ENCODE measurements at regions not wholly inside any gene's neighbourhood (a gene's known extent, or its start where the extent isn't known, plus 50 kb on each side); places are given as distances from the start of the nearest gene placed in this dataset.

DNA sequence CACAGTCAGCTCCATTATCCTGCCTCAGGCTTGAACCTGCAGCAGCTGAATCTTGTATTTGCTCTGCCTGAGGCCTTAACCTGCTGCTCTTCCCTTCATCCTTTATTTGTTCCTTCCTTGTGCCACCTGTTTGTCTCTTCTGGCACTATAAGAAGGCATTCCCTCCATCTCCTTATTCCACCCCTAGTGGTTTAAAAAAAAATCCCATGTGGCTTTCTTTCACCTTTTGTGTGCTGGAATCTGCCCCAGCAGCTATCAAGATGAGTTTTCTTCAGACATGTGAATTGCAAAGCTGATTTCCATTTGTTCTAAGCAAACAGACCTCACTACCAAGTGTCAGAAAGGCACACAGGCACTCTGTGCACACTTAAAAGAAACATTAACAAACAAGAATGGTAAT, 294.6 kb downstream of the TTLL7 start:
- Histone ChIP-seq H3K4me1 (ENCODE audit: control insufficient read depth in 2 of 3, insufficient read depth in 2 of 3, low read depth in 1 of 3, low read length in 3 of 3) (no peaks in the 10 kb centered on the region), H3K36me3 (ENCODE audit: control insufficient read depth in 2 of 3, insufficient read depth in 3 of 3, low read length in 3 of 3) (no peaks in the 10 kb centered on the region), H3K27me3 (ENCODE audit: control insufficient read depth, insufficient read depth, low read length) (no peaks in the 10 kb centered on the region), H3K27ac (ENCODE audit: low read depth in 2 of 2, low read length in 2 of 2) (no peak overlapping the region), H3K9ac (ENCODE audit: low read length in 3 of 3) (no peak overlapping the region), H3K4me3 (ENCODE audit: low read length in 3 of 3) (no peak overlapping the region), H3K9me3 (ENCODE audit: control insufficient read depth in 2 of 3, insufficient read depth in 1 of 3, low read length in 3 of 3) (no peaks in the 10 kb centered on the region)
- DNase-seq (no peak), FAIRE-seq (no peak)
- intact Hi-C loops (cut with DNase I), result no loop called here
- TF ChIP-seq CTCF (IDR thresholded peaks at IDR 0.05; ENCODE audit: borderline replicate concordance, extremely low read depth, insufficient read depth), result no peak

DNA sequence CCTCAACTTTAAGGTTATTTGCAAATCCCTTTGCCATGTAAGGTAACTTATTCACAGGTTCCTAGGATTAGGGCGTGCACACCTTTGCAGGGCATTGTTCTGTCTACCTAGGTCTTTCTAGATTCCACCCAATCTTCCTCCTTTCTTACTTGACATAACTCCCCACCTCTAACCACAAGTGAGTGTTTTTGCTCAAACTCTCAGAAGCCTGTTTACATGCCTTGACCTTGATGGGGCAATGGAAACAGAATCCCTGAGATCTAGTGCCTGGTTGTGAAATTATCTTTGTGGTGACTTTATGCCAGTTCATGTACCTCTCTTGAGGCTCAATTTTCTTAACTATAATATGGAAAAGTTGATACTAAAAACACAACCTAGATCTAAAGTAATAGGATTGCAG, 296.6 kb downstream of the TTLL7 start:
- no peak for TF ChIP-seq CTCF (IDR thresholded peaks at IDR 0.05; ENCODE audit: borderline replicate concordance, extremely low read depth, insufficient read depth)
- no peak for FAIRE-seq
- Histone ChIP-seq H3K9ac (ENCODE audit: low read length in 3 of 3) (no peak overlapping the region), H3K36me3 (ENCODE audit: control insufficient read depth in 2 of 3, insufficient read depth in 3 of 3, low read length in 3 of 3) (no peaks in the 10 kb centered on the region), H3K9me3 (ENCODE audit: control insufficient read depth in 2 of 3, insufficient read depth in 1 of 3, low read length in 3 of 3) (no peaks in the 10 kb centered on the region), H3K27ac (ENCODE audit: low read depth in 2 of 2, low read length in 2 of 2) (no peak overlapping the region), H3K4me1 (ENCODE audit: control insufficient read depth in 2 of 3, insufficient read depth in 2 of 3, low read depth in 1 of 3, low read length in 3 of 3) (no peaks in the 10 kb centered on the region), H3K4me3 (ENCODE audit: low read length in 3 of 3) (no peak overlapping the region), H3K27me3 (ENCODE audit: control insufficient read depth, insufficient read depth, low read length) (no peaks in the 10 kb centered on the region)
- no peak for DNase-seq
- intact Hi-C loops (cut with DNase I), result no loop called here

- Histone ChIP-seq H3K4me3 (ENCODE audit: low read length in 3 of 3) (no peak overlapping the region), H3K27me3 (ENCODE audit: control insufficient read depth, insufficient read depth, low read length) (no peaks in the 10 kb centered on the region), H3K4me1 (ENCODE audit: control insufficient read depth in 2 of 3, insufficient read depth in 2 of 3, low read depth in 1 of 3, low read length in 3 of 3) (no peaks in the 10 kb centered on the region), H3K27ac (ENCODE audit: low read depth in 2 of 2, low read length in 2 of 2) (no peak overlapping the region), H3K36me3 (ENCODE audit: control insufficient read depth in 2 of 3, insufficient read depth in 3 of 3, low read length in 3 of 3) (no peaks in the 10 kb centered on the region), H3K9me3 (ENCODE audit: control insufficient read depth in 2 of 3, insufficient read depth in 1 of 3, low read length in 3 of 3) (no peaks in the 10 kb centered on the region), H3K9ac (ENCODE audit: low read length in 3 of 3) (no peak overlapping the region)
- intact Hi-C loops (cut with DNase I), result no loop called here
- DNase-seq (no peak), FAIRE-seq (no peak)
- no peak for TF ChIP-seq CTCF (IDR thresholded peaks at IDR 0.05; ENCODE audit: borderline replicate concordance, extremely low read depth, insufficient read depth)
These were observed 297.6 kb downstream of the TTLL7 start for GRCh38 chr1:83701355-83701754.

DNA sequence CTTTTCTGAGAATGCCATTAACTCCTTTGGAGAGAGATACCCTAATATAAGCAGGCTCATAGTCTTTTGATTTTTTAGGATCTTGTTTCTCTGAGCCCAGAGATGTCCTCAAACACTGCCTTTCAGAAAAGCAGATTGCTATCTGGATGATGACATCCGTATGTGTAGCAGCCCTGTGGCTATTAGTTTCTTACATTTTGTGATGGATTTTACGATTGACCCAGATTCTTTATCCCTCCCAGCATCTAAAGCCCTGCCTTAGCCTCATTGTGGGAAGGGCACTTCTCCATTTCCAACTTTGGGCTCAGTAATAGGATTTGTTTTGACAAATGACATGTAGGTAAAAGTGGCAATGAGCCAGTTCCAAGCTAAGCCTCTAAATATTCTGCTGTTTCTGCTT, 300.3 kb downstream of the TTLL7 start:
- no peaks in the 10 kb centered on the region for H3K36me3 ChIP-seq (ENCODE audit: control insufficient read depth in 2 of 3, insufficient read depth in 3 of 3, low read length in 3 of 3)
- intact Hi-C loops (cut with DNase I), result no loop called here
- H3K4me1 ChIP-seq (ENCODE audit: control insufficient read depth in 2 of 3, insufficient read depth in 2 of 3, low read depth in 1 of 3, low read length in 3 of 3), result peaks cover 0 to 2% (median 0%) of the 10 kb centered on the region in 3 donors
- DNase-seq (no peak), FAIRE-seq (no peak)
- H3K4me3 ChIP-seq (ENCODE audit: low read length in 3 of 3), result no peak overlapping the region
- no peak overlapping the region for H3K27ac ChIP-seq (ENCODE audit: low read depth in 2 of 2, low read length in 2 of 2)
- no peak for TF ChIP-seq CTCF (IDR thresholded peaks at IDR 0.05; ENCODE audit: borderline replicate concordance, extremely low read depth, insufficient read depth)
- H3K9ac ChIP-seq (ENCODE audit: low read length in 3 of 3), result no peak overlapping the region
- H3K27me3 ChIP-seq (ENCODE audit: control insufficient read depth, insufficient read depth, low read length), result no peaks in the 10 kb centered on the region
- H3K9me3 ChIP-seq (ENCODE audit: control insufficient read depth in 2 of 3, insufficient read depth in 1 of 3, low read length in 3 of 3), result no peaks in the 10 kb centered on the region
